Activated CD4-positive, alpha-beta T cell treated with anti-CD3 and anti-CD28 coated beads, Interleukin-2, amount 50 U/mL, for 4 hours (primary cell): ENCODE measurements at regions not wholly inside any gene's neighbourhood (a gene's known extent, or its start where the extent isn't known, plus 50 kb on each side); places are given as distances from the start of the nearest gene placed in this dataset.

Experiments used
- DNase-seq, 2 experiments: peaks; one replicate each; pipeline ENCODE4 v3.0.0-alpha.2; 2020

DNA sequence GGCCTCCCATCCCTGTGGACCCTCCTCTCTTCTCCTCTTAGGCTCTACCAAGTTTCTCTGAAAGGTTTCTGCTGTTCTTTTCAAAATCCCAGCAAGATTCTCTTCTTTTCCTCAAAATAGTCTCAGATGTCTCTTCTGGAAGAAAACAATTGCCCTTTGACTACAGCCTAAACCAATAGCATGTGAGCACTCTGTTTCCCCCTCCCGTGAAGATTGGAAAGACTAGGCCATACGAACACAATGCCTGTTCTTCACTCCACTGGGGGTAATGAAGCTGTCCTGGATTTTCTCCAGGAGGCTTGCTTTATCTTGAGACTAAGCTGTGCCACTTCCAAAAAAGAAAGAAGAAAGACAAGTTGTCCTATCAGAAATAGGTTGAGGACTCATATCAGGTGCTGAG lies 178.7 kb upstream of the MCTP2 start:
- no peak for DNase-seq

GRCh38 chr15:94047566-94047965 lies 183.8 kb upstream of the MCTP2 start:
- no peak for DNase-seq

- DNase-seq: no peak
These were observed 189.0 kb upstream of the MCTP2 start for GRCh38 chr15:94042180-94042928.

GRCh38 chr15:94041746-94042145 lies 189.6 kb upstream of the MCTP2 start:
- no peak for DNase-seq

DNA sequence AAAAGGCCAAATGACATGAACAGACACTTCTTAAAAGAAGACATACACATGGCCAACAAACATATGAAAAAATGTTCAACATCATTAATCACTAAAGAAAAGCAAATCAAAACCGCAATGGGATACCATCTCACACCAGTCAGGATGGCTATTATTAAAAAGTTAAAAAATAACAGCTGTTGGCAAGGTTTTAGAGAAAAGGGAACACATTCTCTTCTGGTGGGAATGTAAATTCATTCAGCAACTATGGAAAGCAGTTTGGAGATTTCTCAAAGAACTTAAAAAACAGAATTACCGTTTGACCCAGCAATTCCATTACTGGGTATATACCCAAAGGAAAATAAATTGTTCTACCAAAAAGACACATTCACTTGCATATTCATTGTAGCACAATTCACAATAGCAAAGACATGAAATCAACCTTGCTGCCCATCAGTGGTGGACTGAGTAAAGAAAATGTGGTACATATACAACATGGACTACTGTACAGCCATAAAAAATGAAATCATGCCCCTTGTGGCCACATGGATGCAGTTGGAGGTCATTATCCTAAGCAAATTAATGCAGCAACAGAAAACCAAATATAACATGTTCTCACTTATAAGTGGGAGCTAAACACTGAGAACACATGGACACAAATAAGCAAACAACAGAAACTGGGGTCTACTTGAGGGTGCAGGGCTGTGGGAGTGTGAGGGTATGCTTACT lies 190.7 kb upstream of the MCTP2 start:
- no peak for DNase-seq

DNA sequence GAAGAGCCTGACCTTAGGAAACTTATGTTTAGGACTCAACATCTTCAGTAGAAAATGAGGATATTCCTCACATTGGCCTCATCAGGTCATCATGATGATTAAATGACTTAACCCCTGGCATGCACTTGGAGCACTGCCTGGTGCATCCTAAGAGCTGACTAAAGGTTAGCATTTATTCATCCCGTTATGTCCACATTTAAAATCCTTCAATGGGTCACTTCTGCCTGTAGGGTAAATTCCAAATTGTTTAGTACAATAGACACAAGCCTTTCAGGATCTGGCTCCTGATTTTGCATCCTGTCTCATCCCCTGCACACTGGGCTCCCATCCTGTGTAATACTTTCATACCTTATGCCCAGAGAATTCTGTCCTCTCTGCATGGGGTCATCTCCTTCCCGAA lies 195.2 kb upstream of the MCTP2 start:
- DNase-seq: no peak

DNA sequence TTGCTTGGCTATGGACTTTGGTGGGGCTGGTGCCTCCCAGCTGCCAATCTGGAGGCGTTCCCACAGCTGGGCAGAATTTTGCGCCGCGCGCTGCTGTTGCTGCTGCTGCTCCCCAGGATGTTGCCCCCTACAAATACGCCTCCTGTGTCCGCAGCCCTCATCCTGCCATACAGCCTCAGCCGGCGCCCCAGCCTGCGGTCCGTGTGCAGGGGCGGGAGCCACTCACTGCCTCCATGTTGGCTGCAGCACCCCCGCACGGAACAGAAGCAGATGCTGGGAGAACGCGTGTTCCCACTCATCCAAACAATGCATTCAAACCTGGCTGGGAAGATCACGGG lies 197.7 kb upstream of the MCTP2 start:
- no peak for DNase-seq

DNA sequence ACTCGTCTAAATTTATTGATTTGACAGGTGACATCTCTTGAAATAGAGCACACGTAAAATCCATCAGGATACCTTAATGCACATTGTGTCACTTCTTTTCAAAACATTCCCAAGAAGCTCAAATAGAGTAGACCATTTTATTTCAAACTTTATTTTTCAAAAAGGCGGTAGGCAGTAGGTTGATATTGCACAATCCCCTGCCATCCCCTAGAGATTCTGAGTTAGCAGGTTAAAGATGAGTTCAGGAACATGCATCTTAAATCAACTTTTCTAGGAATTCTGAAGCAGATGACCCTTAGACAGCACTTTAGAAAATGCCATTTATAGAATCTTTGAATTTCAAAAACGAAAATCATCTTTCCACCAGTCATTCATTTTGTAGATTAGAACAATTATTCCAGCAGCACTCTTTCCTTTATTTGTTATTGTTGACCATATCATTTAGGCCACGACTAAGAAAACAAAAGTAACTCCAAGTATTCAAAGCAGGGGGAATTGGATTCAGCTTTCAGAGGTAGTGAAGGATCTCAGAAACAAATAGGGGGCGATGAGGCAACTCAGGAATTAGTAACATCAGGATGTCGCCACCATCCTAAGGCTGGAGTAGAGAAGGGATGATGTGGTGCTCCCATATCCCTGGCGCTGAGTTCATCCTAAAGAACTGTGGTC lies 198.2 kb upstream of the MCTP2 start:
- no peak for DNase-seq

DNA sequence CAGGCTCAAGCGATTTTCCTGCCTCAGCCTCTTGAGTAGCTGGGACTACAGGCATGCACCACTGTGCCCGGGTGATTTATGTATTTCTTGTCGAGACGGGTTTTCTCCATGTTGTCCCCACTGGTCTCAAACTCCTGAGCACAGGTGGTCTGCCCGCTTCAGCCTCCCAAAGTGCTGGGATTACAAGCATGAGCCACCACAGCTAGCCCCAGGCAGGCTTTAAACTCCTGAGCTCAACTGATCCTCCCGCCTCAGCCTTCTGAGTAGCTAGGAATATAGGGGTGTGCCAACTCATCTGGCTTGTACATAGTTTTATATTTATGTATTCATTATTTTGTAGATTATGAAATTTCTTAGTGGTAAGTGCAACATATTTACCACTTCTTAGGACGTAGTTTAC lies 198.8 kb upstream of the MCTP2 start:
- DNase-seq: no peak

DNA sequence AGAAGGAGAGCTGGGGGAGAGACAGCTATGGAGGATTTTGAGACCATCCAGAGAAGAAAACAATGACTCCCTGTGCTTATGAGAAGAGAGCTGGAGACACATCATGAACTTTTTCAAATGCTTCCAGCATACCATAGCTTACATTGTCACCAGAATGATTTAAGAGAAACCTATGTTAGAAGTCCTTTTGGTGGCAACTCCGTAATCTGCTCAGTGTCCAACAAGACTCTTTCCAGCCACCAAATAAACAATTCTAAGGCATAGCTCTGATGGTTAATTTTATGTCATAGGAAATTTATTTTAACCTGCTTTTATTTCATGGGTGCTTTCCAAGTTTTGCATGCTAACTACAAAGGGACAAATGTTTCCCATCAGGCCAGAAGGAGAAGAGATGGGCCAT lies 200.3 kb upstream of the MCTP2 start:
- no peak for DNase-seq

DNA sequence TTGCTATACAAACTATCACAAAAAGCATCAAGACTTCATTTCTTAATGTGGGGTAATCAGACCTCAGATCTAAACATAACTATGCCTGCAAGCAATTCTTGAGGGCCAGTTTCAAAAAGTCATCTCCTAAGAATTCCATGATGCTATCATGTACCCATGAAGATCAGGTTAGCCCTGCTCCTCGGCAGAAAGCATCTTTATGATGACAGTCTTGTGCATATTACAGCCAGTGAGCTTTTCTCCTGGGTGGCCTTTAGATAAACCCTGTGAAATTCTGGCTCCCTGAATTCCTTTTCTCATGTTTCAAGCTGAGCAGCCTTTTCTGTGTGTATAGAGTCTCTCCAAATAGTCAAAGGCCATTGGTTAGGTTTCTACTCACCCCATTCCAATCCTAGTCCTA lies 201.9 kb upstream of the MCTP2 start:
- no peak for DNase-seq

- DNase-seq: no peak
These were observed 202.6 kb upstream of the MCTP2 start for GRCh38 chr15:94028809-94029208.

- DNase-seq: no peak
These were observed 203.2 kb upstream of the MCTP2 start for GRCh38 chr15:94028121-94028520.

- DNase-seq: no peak
These were observed 203.8 kb upstream of the MCTP2 start for GRCh38 chr15:94027581-94027980.

DNA sequence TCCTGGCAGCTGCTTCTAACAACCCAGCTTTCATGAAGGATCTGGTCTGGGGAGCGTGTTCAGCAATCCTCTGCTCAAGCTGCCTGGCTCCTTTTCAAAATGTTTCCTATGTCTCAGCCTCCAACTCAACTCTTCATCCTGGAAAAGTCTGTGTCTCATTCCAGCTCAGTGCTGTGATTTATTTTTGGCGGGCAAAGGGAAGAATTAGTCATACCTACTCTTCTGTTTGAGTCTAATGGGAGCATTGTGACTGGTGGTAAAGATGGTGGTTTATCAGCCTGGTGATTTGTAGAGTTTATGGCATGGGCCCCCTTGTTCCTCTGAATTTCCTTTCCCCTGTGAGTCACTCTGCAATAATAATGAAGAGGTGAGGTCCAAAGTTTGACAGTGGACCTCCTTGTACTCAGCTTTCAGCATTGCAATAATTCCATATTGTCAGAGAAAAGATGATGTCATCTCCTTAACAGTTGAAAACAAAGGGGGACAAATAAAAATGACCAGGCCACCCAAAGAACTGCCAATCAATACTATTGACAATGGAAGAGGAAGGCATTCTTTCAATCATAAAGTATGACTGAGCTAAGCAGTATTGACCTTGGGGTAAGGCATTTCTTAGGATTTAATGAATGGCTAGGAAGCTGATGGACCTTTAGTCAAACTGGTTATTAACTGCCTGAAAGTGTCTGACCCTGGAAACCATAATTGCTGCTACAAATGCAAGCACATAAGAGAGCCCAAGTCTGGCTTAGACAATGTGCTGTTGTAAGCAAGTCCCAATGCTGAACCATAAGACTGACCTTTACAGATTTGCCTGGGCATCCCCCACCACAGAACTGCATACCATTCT lies 204.7 kb upstream of the MCTP2 start:
- no peak for DNase-seq

- DNase-seq: no peak
These were observed 207.8 kb upstream of the MCTP2 start for GRCh38 chr15:94023531-94023930.

- no peak for DNase-seq
These were observed 209.6 kb upstream of the MCTP2 start for GRCh38 chr15:94021621-94022320.

DNA sequence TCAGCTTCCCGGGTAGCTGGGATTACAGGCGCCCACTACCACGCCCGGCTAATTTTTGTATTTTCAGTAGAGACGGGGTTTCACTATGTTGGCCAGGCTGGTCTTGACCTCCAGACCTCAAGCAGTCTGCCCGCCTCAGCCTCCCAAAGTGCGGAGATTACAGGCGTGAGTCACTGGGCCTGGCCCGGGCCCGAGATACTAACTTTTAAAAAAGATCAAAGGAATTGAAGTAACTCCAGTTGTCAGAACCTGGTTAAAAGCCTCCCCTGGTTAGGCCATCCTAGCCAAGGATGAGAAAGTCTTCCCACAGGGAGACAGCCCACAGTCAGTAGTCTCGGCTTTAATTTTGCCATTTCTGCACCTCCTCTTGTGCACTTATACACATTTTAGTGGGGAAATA lies 212.3 kb upstream of the MCTP2 start:
- DNase-seq: no peak

DNA sequence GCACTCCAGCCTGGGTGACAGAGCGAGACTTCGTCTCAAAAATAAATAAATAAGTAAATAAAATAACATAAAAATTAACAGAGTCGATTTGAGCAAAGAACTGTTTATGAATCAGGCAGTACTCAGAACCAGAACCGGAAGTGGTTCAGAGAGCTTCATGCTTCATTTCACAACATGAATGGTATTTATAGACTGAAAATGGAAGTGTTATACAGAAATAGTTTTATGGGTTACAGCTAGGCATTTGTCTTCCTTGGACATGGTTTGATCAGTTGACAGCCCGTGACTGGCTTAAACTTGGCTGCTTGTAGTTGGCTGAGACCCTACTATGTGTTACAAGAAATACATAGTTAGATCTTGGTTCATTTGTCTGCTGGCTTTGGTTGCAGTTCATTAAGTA lies 216.0 kb upstream of the MCTP2 start:
- DNase-seq: no peak

DNA sequence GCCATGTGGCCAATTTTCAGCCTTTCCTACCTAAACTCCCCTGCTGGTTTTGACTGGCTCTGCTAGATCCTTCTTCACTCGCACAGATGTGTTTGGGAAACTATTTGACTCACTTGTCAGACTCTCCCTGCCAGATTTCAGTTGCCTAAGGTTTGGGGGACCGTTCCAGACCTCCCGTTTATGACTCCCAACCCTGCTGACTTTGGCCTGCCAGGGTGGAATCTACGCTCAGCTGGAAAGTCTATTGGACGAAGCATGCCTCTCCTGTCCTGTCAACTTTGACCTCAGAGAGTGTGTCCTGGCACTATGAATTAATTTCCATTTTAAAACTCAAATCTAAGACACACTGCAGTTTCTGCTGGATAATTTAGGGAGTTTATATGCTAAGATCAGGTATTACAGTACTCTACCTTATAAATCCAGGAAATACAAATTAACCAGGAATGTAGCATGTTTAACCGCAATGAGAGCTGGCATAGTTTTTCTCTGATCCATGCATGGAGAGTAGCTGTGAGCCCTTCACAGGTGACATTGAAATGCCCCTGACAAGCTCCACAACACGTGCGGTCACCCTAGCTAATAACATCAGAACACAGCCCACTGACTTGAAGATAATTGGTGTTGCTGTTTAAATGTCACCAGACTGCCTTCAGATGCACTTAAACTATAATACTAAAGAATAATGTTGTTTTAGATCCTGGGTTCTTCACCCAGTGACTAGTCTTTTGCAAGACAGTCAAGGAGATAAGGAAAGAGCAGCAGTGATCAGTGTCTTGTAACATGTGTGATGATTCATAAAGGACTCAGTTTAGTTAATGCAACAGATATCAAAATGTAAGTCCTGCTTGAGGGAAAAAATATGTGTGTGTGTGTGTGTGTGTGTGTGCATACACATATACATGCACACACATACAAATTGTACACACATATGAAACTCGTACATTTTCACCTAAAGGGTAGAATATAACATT lies 223.0 kb upstream of the MCTP2 start:
- DNase-seq: no peak

- no peak for DNase-seq
These were observed 226.7 kb upstream of the MCTP2 start for GRCh38 chr15:94004697-94005096.

- DNase-seq: no peak
These were observed 229.3 kb upstream of the MCTP2 start for GRCh38 chr15:94002041-94002440.
